HEK293 (cell line): ENCODE measurements at regions not wholly inside any gene's neighbourhood (a gene's known extent, or its start where the extent isn't known, plus 50 kb on each side); places are given as distances from the start of the nearest gene placed in this dataset.

Experiments used
- CTCF ChIA-PET: fragments of 350-600 bp; formaldehyde crosslinking; extraction: SDS; loops from one replicate; lab custom pipeline; 2021; ENCODE audit warnings: antibody characterized with exemption; lab: Yijun Ruan, JAX
- POLR2A ChIA-PET: fragments of 300-600 bp; formaldehyde crosslinking; extraction: SDS; loops from one replicate; lab custom pipeline; 2020; ENCODE audit warnings: antibody characterized with exemption, inconsistent platforms; lab: Yijun Ruan, JAX
- H3K27ac ChIP-seq: fragments of 200-500 bp; sonication (Bioruptor generic); 2 replicates; pipeline ENCODE4 v1.5.1; 2014; ENCODE audit warnings: low read depth, low read length, control low read depth, inconsistent platforms; ENCODE audit errors: extremely low read depth
- H3K36me3 ChIP-seq, 2 experiments: fragments of 200-500 bp in 1 of 2; sonication (Bioruptor generic) in 1 of 2; 1 replicate in 1 of 2; 2 replicates in 1 of 2; pipeline ENCODE4 v1.5.1; 2014 to 2017; ENCODE audit warnings: inconsistent platforms in 2 of 2, low read length in 2 of 2; ENCODE audit not compliant: control insufficient read depth in 2 of 2, insufficient read depth in 1 of 2
- H3K4me1 ChIP-seq: fragments of 200-500 bp; sonication (Bioruptor generic); 2 replicates; pipeline ENCODE4 v1.5.1; 2014; ENCODE audit warnings: mild to moderate bottlenecking, low read length, inconsistent platforms; ENCODE audit not compliant: control insufficient read depth, insufficient read depth
- H3K4me3 ChIP-seq: 2 replicates; pipeline ENCODE4 v1.5.1; 2011; ENCODE audit warnings: low read depth, mild to moderate bottlenecking, control low read depth, low read length, moderate library complexity
- H3K9me3 ChIP-seq: fragments of 200-500 bp; sonication (Bioruptor generic); 2 replicates; pipeline ENCODE4 v1.5.1; 2014; ENCODE audit warnings: low read depth, low read length, inconsistent platforms; ENCODE audit not compliant: control insufficient read depth, insufficient read depth
- BCL11B ChIP-seq: fragments of 450-650 bp; formaldehyde crosslinking; IDR thresholded peaks from 2 replicates; pipeline ENCODE4 v1.5.1; 2016; ENCODE audit warnings: low read depth, missing biosample characterization, missing genetic modification characterization
- HIC1 ChIP-seq: fragments of 450-650 bp; formaldehyde crosslinking; IDR thresholded peaks from 2 replicates; pipeline ENCODE4 v1.5.1; 2016; ENCODE audit warnings: missing biosample characterization, missing genetic modification characterization
- KLF10 ChIP-seq: fragments of 450-650 bp; IDR thresholded peaks from 2 replicates; pipeline ENCODE4 v1.5.1; 2018; ENCODE audit warnings: missing biosample characterization, mild to moderate bottlenecking, missing genetic modification characterization
- SALL2 ChIP-seq: fragments of 450-650 bp; formaldehyde crosslinking; IDR thresholded peaks from 2 replicates; pipeline ENCODE4 v1.5.0; 2017; ENCODE audit warnings: missing biosample characterization, mild to moderate bottlenecking, missing genetic modification characterization, borderline replicate concordance
- ZBTB10 ChIP-seq: fragments of 450-650 bp; formaldehyde crosslinking; IDR thresholded peaks from 2 replicates; pipeline ENCODE4 v1.5.1; 2016; ENCODE audit warnings: missing biosample characterization, missing genetic modification characterization
- ZBTB21 ChIP-seq: fragments of 450-650 bp; formaldehyde crosslinking; IDR thresholded peaks from 2 replicates; pipeline ENCODE4 v1.5.1; 2017; ENCODE audit warnings: missing biosample characterization, missing genetic modification characterization
- ZNF114 ChIP-seq: fragments of 450-650 bp; formaldehyde crosslinking; IDR thresholded peaks from 2 replicates; pipeline ENCODE4 v1.5.0; 2017; ENCODE audit warnings: missing biosample characterization, missing genetic modification characterization
- ZNF169 ChIP-seq: fragments of 450-650 bp; formaldehyde crosslinking; IDR thresholded peaks from 2 replicates; pipeline ENCODE4 v1.5.1; 2016; ENCODE audit warnings: missing biosample characterization, missing genetic modification characterization
- ZNF202 ChIP-seq: fragments of 450-650 bp; formaldehyde crosslinking; IDR thresholded peaks from 2 replicates; pipeline ENCODE4 v1.5.1; 2016; ENCODE audit warnings: missing biosample characterization, missing genetic modification characterization, borderline replicate concordance
- ZNF274 ChIP-seq, 2 experiments: fragments of 200-500 bp in 1 of 2; fragments of 450-650 bp in 1 of 2; sonication (Bioruptor generic) in 1 of 2; formaldehyde crosslinking in 1 of 2; IDR thresholded peaks; 2 replicates each; pipeline versions ENCODE4 v1.5.1 to v1.6.1; 2014 to 2016; ENCODE audit warnings: borderline replicate concordance in 1 of 2, inconsistent platforms in 1 of 2, low read length in 1 of 2, missing biosample characterization in 1 of 2, missing genetic modification characterization in 1 of 2
- ZNF302 ChIP-seq: fragments of 450-650 bp; formaldehyde crosslinking; IDR thresholded peaks from 2 replicates; pipeline ENCODE4 v1.5.1; 2016; ENCODE audit warnings: missing biosample characterization, missing genetic modification characterization, low read depth
- ZNF394 ChIP-seq: fragments of 450-650 bp; formaldehyde crosslinking; IDR thresholded peaks from 2 replicates; pipeline ENCODE4 v1.5.1; 2016; ENCODE audit warnings: missing biosample characterization, missing genetic modification characterization, mild to moderate bottlenecking, moderate library complexity, borderline replicate concordance
- ZNF449 ChIP-seq: fragments of 450-650 bp; formaldehyde crosslinking; IDR thresholded peaks from 2 replicates; pipeline ENCODE4 v1.5.1; 2017; ENCODE audit warnings: missing biosample characterization, mild to moderate bottlenecking, missing genetic modification characterization, moderate library complexity
- ZNF48 ChIP-seq: fragments of 450-650 bp; formaldehyde crosslinking; IDR thresholded peaks from 2 replicates; pipeline ENCODE4 v1.5.1; 2016; ENCODE audit warnings: missing biosample characterization, missing genetic modification characterization
- ZNF544 ChIP-seq: fragments of 450-650 bp; formaldehyde crosslinking; IDR thresholded peaks from 2 replicates; pipeline ENCODE4 v1.5.0; 2017; ENCODE audit warnings: missing biosample characterization, missing genetic modification characterization
- ZNF623 ChIP-seq: fragments of 450-650 bp; formaldehyde crosslinking; IDR thresholded peaks from 2 replicates; pipeline ENCODE4 v1.5.1; 2016; ENCODE audit warnings: missing biosample characterization, missing genetic modification characterization
- ZNF660 ChIP-seq: fragments of 450-650 bp; IDR thresholded peaks from 2 replicates; pipeline ENCODE4 v1.5.1; 2018; ENCODE audit warnings: missing biosample characterization, mild to moderate bottlenecking, missing genetic modification characterization
- ZSCAN5A ChIP-seq: fragments of 450-650 bp; formaldehyde crosslinking; IDR thresholded peaks from 2 replicates; pipeline ENCODE4 v1.5.1; 2016; ENCODE audit warnings: missing biosample characterization, missing genetic modification characterization
- TF ChIP-seq, protein P1 (sequence below): fragments of 450-650 bp; formaldehyde crosslinking; IDR thresholded peaks from 2 replicates; pipeline ENCODE4 v1.5.1; 2016; ENCODE audit warnings: missing biosample characterization, missing genetic modification characterization
- TF ChIP-seq, protein P2 (sequence below): fragments of 450-650 bp; formaldehyde crosslinking; IDR thresholded peaks from 2 replicates; pipeline ENCODE4 v1.5.1; 2016; ENCODE audit warnings: missing biosample characterization, missing genetic modification characterization

GRCh38 chr12:91868054-91868453 lies 277.6 kb downstream of the BTG1 start:
- CTCF ChIA-PET, result interaction anchor here (0.6 kb wide), 1 partner anchor 195 kb away, joined by 4 read pairs; no protein-coding TSS in a partner anchor
- no peak overlapping the region for H3K4me3 ChIP-seq
- H3K4me1 ChIP-seq, result no peaks in the 10 kb centered on the region
- POLR2A ChIA-PET, result no interaction called here
- H3K9me3 ChIP-seq, result no peaks in the 10 kb centered on the region
- H3K36me3 ChIP-seq, result no peaks in the 10 kb centered on the region
- no peak overlapping the region for H3K27ac ChIP-seq
- no peak for TF ChIP-seq KLF10
- TF ChIP-seq ZNF544, result no peak
- TF ChIP-seq HIC1 (tag by site-specific recombination), result no peak
- TF ChIP-seq ZNF394 (tag by site-specific recombination), result no peak
- no peak for TF ChIP-seq ZNF114
- no peak for TF ChIP-seq ZNF623 (tag by site-specific recombination)
- TF ChIP-seq ZNF169, result no peak
- TF ChIP-seq ZNF202, result no peak
- TF ChIP-seq ZNF48, result no peak
- TF ChIP-seq BCL11B, result no peak
- TF ChIP-seq ZNF274 (IDR thresholded peaks at IDR 0.05; ENCODE audit: low read length), result no peak
- TF ChIP-seq ZNF274 (tag by site-specific recombination; IDR thresholded peaks at IDR 0.05; ENCODE audit: borderline replicate concordance), result no peak

GRCh38 chr12:91866566-91866965 lies 279.1 kb downstream of the BTG1 start:
- Histone ChIP-seq H3K27ac (no peak overlapping the region), H3K9me3 (no peaks in the 10 kb centered on the region), H3K36me3 (no peaks in the 10 kb centered on the region), H3K4me3 (no peak overlapping the region), H3K4me1 (no peaks in the 10 kb centered on the region)
- ChIA-PET POLR2A (no interaction called here), CTCF (interaction anchor here (0.6 to 1.0 kb wide), 4 partner anchors 34 to 923 kb away, joined by 3 to 4 read pairs (median 3); no protein-coding TSS in a partner anchor)
- TF ChIP-seq ZBTB21 (tag by site-specific recombination) (no peak), BCL11B (no peak), ZBTB10 (tag by site-specific recombination) (no peak), ZNF449 (no peak), SALL2 (no peak), ZNF302 (tag by site-specific recombination) (no peak), ZNF660 (no peak), ZSCAN5A (tag by site-specific recombination) (no peak)
- TF ChIP-seq, protein P1, sequence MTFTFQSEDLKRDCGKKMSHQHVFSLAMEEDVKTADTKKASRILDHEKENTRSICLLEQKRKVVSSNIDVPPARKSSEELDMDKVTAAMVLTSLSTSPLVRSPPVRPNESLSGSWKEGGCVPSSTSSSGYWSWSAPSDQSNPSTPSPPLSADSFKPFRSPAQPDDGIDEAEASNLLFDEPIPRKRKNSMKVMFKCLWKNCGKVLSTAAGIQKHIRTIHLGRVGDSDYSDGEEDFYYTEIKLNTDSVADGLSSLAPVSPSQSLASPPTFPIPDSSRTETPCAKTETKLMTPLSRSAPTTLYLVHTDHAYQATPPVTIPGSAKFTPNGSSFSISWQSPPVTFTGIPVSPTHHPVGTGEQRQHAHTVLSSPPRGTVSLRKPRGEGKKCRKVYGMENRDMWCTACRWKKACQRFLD (tag by site-specific recombination), result no peak
- TF ChIP-seq, protein P2, sequence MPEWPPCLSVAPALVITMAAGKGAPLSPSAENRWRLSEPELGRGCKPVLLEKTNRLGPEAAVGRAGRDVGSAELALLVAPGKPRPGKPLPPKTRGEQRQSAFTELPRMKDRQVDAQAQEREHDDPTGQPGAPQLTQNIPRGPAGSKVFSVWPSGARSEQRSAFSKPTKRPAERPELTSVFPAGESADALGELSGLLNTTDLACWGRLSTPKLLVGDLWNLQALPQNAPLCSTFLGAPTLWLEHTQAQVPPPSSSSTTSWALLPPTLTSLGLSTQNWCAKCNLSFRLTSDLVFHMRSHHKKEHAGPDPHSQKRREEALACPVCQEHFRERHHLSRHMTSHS (tag by site-specific recombination), result no peak
